Natural killer cell (primary cell): ENCODE measurements at regions not wholly inside any gene's neighbourhood (a gene's known extent, or its start where the extent isn't known, plus 50 kb on each side); places are given as distances from the start of the nearest gene placed in this dataset.

Source experiments
- ATAC-seq, 3 donors: fragments of 150-1000 bp in 2 of 3; fragments of 200-7000 bp in 1 of 3; cut with Tn5 transposase; 1 replicate in 1 of 3; 2 replicates in 2 of 3; pipeline ENCODE4 v1.10.0; 2021; ENCODE audit warnings: mild to moderate bottlenecking in 2 of 3, moderate library complexity in 2 of 3
- DNase-seq, 2 donors: peaks; one replicate each; pipeline versions ENCODE4 v3.0.0 to v3.0.0-alpha.2; 2013 to 2021; ENCODE audit warnings: mixed read lengths in 1 of 2
- H3K27ac ChIP-seq: one replicate; pipeline ENCODE4 v1.5.1; 2013; ENCODE audit warnings: mild to moderate bottlenecking, low read length
- H3K27me3 ChIP-seq: one replicate; pipeline ENCODE4 v1.6.1; 2013; ENCODE audit warnings: low read length; ENCODE audit not compliant: control insufficient read depth, insufficient read depth
- H3K36me3 ChIP-seq: one replicate; pipeline ENCODE4 v1.6.1; 2013; ENCODE audit warnings: low read length; ENCODE audit not compliant: control insufficient read depth, insufficient read depth
- H3K4me1 ChIP-seq: one replicate; pipeline ENCODE4 v1.6.1; 2013; ENCODE audit warnings: low read length; ENCODE audit not compliant: control insufficient read depth, insufficient read depth
- H3K4me3 ChIP-seq: one replicate; pipeline ENCODE4 v1.5.1; 2013; ENCODE audit warnings: low read length
- H3K9me3 ChIP-seq: one replicate; pipeline ENCODE4 v1.6.1; 2013; ENCODE audit warnings: low read length; ENCODE audit not compliant: control insufficient read depth, insufficient read depth
- H3K27ac Mint-ChIP-seq, 2 donors: one replicate each; pipeline ENCODE4 v1.8.0; 2022; ENCODE audit warnings: mild to moderate bottlenecking in 2 of 2, mixed read lengths in 2 of 2, moderate library complexity in 1 of 2
- H3K27me3 Mint-ChIP-seq, 2 donors: one replicate each; pipeline ENCODE4 v1.8.0; 2022; ENCODE audit warnings: low read depth in 2 of 2, mixed read lengths in 2 of 2
- H3K36me3 Mint-ChIP-seq: one replicate; pipeline ENCODE4 v1.8.0; 2022; ENCODE audit warnings: mixed read lengths
- H3K4me1 Mint-ChIP-seq, 2 donors: one replicate each; pipeline ENCODE4 v1.8.0; 2022; ENCODE audit warnings: mixed read lengths in 2 of 2
- H3K4me3 Mint-ChIP-seq: one replicate; pipeline ENCODE4 v1.8.0; 2022; ENCODE audit warnings: mild to moderate bottlenecking, moderate library complexity, mixed read lengths
- H3K9me3 Mint-ChIP-seq, 2 donors: one replicate each; pipeline ENCODE4 v1.8.0; 2022; ENCODE audit warnings: mixed read lengths in 2 of 2
- WGBS: methylation state at CpG from one replicate; pipeline ENCODE4 v1.1.7; 2013; ENCODE audit warnings: missing lambda C conversion rate; ENCODE audit not compliant: insufficient coverage; 5-methylcytosine and 5-hydroxymethylcytosine counted together
- intact Hi-C: fragments of 100-400 bp; cut with micrococcal nuclease; formaldehyde crosslinking; loops from one replicate; pipeline ENCODE4 v1.14.2; 2022
- TF ChIP-seq, protein P1 (sequence below): fragments of 200-600 bp; IDR thresholded peaks from one replicate; pipeline ENCODE4 v1.8.0; 2022; ENCODE audit warnings: antibody characterized with exemption

DNA sequence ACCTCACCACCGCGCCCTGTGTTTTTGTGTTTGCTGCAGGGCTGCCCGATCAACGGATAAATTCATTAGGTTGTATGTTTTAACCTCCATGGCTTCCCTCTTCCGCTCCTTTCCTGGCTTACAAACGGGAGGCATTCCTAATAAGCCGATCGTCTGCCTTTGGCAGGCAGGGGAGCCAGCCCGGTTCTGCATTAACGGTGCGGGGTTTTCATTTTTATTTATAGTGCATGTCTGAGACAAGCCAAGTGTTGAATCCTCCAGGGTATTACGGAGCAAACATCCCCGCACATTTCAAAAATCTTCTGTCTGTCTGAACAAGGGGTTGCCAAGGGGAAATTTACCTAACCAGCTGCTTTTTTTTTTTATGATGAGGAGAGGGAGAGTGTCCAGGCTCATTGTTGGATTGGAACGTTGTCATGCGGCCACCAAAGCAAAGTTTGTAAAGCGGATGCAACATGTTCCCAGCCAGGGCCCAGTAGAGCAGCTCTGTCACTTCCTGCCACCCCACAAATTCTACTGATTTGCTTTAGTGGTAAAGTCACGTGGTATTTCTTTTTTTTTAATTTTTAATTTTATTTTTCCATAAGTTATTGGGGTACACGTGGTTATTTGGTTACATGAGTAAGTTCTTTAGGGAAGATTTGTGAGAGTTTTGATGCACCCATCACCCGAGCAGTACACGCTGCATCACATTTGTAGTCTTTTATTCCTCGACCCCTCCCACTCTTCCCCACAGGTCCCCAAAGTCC lies 92.3 kb upstream of the BAIAP2L1 start:
- 92% methylated on average over 19 of the region's 21 CpGs for WGBS
- no peak for DNase-seq
- Mint-ChIP-seq H3K27ac (no peak overlapping the region), H3K36me3 (no peaks in the 10 kb centered on the region), H3K4me1 (no peaks in the 10 kb centered on the region), H3K27me3 (peaks cover 0 to 2% of the 10 kb centered on the region in 2 donors), H3K9me3 (peaks cover 3 to 6% of the 10 kb centered on the region in 2 donors), H3K4me3 (no peak overlapping the region)
- Histone ChIP-seq H3K4me1 (no peaks in the 10 kb centered on the region), H3K36me3 (no peaks in the 10 kb centered on the region), H3K27ac (no peak overlapping the region), H3K4me3 (no peak overlapping the region), H3K9me3 (peaks cover 1% of the 10 kb centered on the region), H3K27me3 (no peaks in the 10 kb centered on the region)
- no peak for ATAC-seq
- intact Hi-C loops: no loop called here
- TF ChIP-seq, protein P1, sequence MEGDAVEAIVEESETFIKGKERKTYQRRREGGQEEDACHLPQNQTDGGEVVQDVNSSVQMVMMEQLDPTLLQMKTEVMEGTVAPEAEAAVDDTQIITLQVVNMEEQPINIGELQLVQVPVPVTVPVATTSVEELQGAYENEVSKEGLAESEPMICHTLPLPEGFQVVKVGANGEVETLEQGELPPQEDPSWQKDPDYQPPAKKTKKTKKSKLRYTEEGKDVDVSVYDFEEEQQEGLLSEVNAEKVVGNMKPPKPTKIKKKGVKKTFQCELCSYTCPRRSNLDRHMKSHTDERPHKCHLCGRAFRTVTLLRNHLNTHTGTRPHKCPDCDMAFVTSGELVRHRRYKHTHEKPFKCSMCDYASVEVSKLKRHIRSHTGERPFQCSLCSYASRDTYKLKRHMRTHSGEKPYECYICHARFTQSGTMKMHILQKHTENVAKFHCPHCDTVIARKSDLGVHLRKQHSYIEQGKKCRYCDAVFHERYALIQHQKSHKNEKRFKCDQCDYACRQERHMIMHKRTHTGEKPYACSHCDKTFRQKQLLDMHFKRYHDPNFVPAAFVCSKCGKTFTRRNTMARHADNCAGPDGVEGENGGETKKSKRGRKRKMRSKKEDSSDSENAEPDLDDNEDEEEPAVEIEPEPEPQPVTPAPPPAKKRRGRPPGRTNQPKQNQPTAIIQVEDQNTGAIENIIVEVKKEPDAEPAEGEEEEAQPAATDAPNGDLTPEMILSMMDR: no peak

DNA sequence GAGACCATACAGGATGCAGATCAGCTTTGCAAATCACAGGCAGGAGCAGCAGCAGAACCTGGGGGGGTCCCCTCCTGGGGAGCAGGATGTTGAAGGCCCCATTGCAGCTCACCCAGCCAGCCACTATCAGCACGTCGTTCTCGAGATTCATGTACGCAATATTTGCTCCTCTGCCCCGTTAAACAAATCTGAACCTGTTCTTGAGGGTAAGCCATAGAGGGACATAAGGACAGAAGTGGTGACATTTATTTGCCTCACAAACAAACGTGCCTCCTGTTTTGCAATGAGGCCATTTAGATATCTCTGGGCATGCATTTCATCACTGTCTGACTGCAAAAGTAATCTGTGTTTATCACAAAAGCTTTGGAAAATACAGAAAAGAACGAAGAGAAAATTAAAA lies 87.3 kb upstream of the BAIAP2L1 start:
- Histone ChIP-seq H3K36me3 (no peaks in the 10 kb centered on the region), H3K4me3 (no peak overlapping the region), H3K27ac (no peak overlapping the region), H3K9me3 (no peaks in the 10 kb centered on the region), H3K27me3 (no peaks in the 10 kb centered on the region), H3K4me1 (no peaks in the 10 kb centered on the region)
- Mint-ChIP-seq H3K27ac (no peak overlapping the region), H3K4me1 (no peaks in the 10 kb centered on the region), H3K9me3 (peaks cover 2 to 3% of the 10 kb centered on the region in 2 donors), H3K4me3 (no peak overlapping the region), H3K27me3 (peaks cover 0 to 2% of the 10 kb centered on the region in 2 donors), H3K36me3 (no peaks in the 10 kb centered on the region)
- DNase-seq: no peak
- WGBS: 84% methylated on average over 7 of the region's 7 CpGs
- ATAC-seq: no peak
- intact Hi-C loops: no loop called here
- TF ChIP-seq, protein P1: no peak

DNA sequence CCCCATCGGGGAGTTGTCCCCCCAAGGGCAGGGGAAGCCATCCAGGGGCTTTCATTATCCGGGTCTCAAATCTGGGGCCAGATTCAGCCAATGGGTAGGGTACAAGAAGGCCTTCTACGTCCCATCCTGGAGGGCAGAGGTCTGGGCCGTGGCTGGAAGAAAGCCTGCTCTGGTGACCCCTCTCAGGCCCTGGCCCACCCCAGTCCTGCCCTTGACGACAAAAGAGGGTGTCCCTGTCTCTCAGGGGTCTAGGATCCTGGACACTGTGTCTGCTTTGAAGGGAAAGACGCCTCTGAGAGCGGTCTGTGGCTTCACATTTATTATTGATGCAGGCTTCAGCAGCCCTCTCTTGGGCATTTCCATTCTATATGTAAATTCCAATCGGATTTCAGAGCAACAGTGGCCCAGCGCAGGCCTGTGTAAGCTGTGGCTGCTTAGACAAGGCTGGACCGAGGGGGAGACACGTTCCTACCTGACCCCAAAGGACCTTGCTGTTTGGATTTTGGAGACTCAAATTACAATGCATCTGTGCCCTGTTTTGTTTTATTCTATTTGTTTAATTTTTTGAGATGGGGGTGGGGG lies 83.2 kb upstream of the BAIAP2L1 start:
- Mint-ChIP-seq H3K4me3 (no peak overlapping the region), H3K27ac (no peak overlapping the region), H3K27me3 (peaks cover 0 to under 1% of the 10 kb centered on the region in 2 donors), H3K36me3 (no peaks in the 10 kb centered on the region), H3K4me1 (no peaks in the 10 kb centered on the region), H3K9me3 (peaks cover 2 to 3% of the 10 kb centered on the region in 2 donors)
- Histone ChIP-seq H3K4me3 (no peak overlapping the region), H3K4me1 (no peaks in the 10 kb centered on the region), H3K27me3 (no peaks in the 10 kb centered on the region), H3K27ac (no peak overlapping the region), H3K9me3 (no peaks in the 10 kb centered on the region), H3K36me3 (no peaks in the 10 kb centered on the region)
- WGBS: 80% methylated on average over 11 of the region's 11 CpGs
- ATAC-seq (no peak), DNase-seq (no peak)
- intact Hi-C loops: no loop called here
- TF ChIP-seq, protein P1: no peak
